Ramos (cell line): ENCODE measurements at regions not wholly inside any gene's neighbourhood (a gene's known extent, or its start where the extent isn't known, plus 50 kb on each side); places are given as distances from the start of the nearest gene placed in this dataset.
"Not testable (repeated sequence)": the region's sequence is repeated elsewhere in the genome, so short reads cannot be mapped to it uniquely, and the experiment has no call there.

Source experiments
- in situ Hi-C: fragments of 300-500 bp; cut with MboI; formaldehyde crosslinking; loops from one replicate; pipeline ENCODE4 v1.14.3; 2022; ENCODE audit warnings: low sequenced_read_pairs; ENCODE audit not compliant: unreplicated experiment

- in situ Hi-C loops, result no loop called here
These were observed 121.8 kb upstream of the SPAG17 start for GRCh38 chr1:118306851-118307250.

- in situ Hi-C loops, result no loop called here
These were observed 119.8 kb upstream of the SPAG17 start for GRCh38 chr1:118304722-118305359.

- in situ Hi-C loops, result no loop called here
These were observed 118.5 kb upstream of the SPAG17 start for GRCh38 chr1:118303534-118303933.

GRCh38 chr1:118303064-118303463 lies 118.0 kb upstream of the SPAG17 start:
- in situ Hi-C loops, result no loop called here

GRCh38 chr1:118302145-118302544 lies 117.1 kb upstream of the SPAG17 start:
- in situ Hi-C loops, result no loop called here

- in situ Hi-C loops, result no loop called here
These were observed 115.8 kb upstream of the SPAG17 start for GRCh38 chr1:118300808-118301207.

GRCh38 chr1:118298397-118298796 lies 113.4 kb upstream of the SPAG17 start:
- in situ Hi-C loops, result no loop called here

GRCh38 chr1:118297521-118297920 lies 112.5 kb upstream of the SPAG17 start:
- in situ Hi-C loops, result no loop called here

GRCh38 chr1:118294875-118295642 lies 110.0 kb upstream of the SPAG17 start:
- in situ Hi-C loops, result no loop called here

GRCh38 chr1:118291661-118292060 lies 106.6 kb upstream of the SPAG17 start:
- in situ Hi-C loops, result no loop called here

GRCh38 chr1:118290571-118290970 lies 105.5 kb upstream of the SPAG17 start:
- in situ Hi-C loops, result no loop called here

GRCh38 chr1:118290046-118290445 lies 105.0 kb upstream of the SPAG17 start:
- in situ Hi-C loops, result no loop called here

- in situ Hi-C loops, result not testable (repeated sequence)
These were observed 95.6 kb upstream of the SPAG17 start for GRCh38 chr1:118280656-118281055.

GRCh38 chr1:118275472-118276115 lies 90.6 kb upstream of the SPAG17 start:
- in situ Hi-C loops, result no loop called here

- in situ Hi-C loops, result no loop called here
These were observed 87.9 kb upstream of the SPAG17 start for GRCh38 chr1:118272884-118273283.

GRCh38 chr1:118271883-118272282 lies 86.9 kb upstream of the SPAG17 start:
- in situ Hi-C loops, result no loop called here

- in situ Hi-C loops, result no loop called here
These were observed 84.6 kb upstream of the SPAG17 start for GRCh38 chr1:118269598-118269997.

- in situ Hi-C loops, result no loop called here
These were observed 81.4 kb upstream of the SPAG17 start for GRCh38 chr1:118266436-118266835.

GRCh38 chr1:118264343-118264742 lies 79.3 kb upstream of the SPAG17 start:
- in situ Hi-C loops, result no loop called here

- in situ Hi-C loops, result no loop called here
These were observed 77.8 kb upstream of the SPAG17 start for GRCh38 chr1:118262865-118263264.

- in situ Hi-C loops, result no loop called here
These were observed 73.9 kb upstream of the SPAG17 start for GRCh38 chr1:118258975-118259374.
